ENCODE measurements at regions not wholly inside any gene's neighbourhood (a gene's known extent, or its start where the extent isn't known, plus 50 kb on each side); places are given as distances from the start of the nearest gene placed in this dataset.

- TF ChIP-seq, protein P1, sequence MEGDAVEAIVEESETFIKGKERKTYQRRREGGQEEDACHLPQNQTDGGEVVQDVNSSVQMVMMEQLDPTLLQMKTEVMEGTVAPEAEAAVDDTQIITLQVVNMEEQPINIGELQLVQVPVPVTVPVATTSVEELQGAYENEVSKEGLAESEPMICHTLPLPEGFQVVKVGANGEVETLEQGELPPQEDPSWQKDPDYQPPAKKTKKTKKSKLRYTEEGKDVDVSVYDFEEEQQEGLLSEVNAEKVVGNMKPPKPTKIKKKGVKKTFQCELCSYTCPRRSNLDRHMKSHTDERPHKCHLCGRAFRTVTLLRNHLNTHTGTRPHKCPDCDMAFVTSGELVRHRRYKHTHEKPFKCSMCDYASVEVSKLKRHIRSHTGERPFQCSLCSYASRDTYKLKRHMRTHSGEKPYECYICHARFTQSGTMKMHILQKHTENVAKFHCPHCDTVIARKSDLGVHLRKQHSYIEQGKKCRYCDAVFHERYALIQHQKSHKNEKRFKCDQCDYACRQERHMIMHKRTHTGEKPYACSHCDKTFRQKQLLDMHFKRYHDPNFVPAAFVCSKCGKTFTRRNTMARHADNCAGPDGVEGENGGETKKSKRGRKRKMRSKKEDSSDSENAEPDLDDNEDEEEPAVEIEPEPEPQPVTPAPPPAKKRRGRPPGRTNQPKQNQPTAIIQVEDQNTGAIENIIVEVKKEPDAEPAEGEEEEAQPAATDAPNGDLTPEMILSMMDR (IDR thresholded peaks at IDR 0.05), result no peak
- TF ChIP-seq ZFX (IDR thresholded peaks at IDR 0.05; ENCODE audit: borderline replicate concordance), result no peak
These were observed 121.8 kb upstream of the SESN3 start for GRCh38 chr11:95352733-95353346.
